RWPE2 (cell line): ENCODE measurements at regions not wholly inside any gene's neighbourhood (a gene's known extent, or its start where the extent isn't known, plus 50 kb on each side); places are given as distances from the start of the nearest gene placed in this dataset.

Source experiments
- ATAC-seq: fragments of 200-7000 bp; cut with Tn5 transposase; 3 replicates; pipeline ENCODE4 v1.9.1; 2021; ENCODE audit warnings: low read depth
- DNase-seq: peaks from one replicate; pipeline ENCODE4 v3.0.0-alpha.2; 2020; ENCODE audit warnings: low spot score
- H3K27ac ChIP-seq: fragments of 450-650 bp; 2 replicates; pipeline ENCODE4 v1.5.1; 2017; ENCODE audit warnings: mild to moderate bottlenecking; ENCODE audit not compliant: poor library complexity, severe bottlenecking
- H3K27me3 ChIP-seq: fragments of 250-450 bp; sonication (Bioruptor Pico); 2 replicates; pipeline ENCODE4 v1.5.1; 2021; ENCODE audit warnings: mild to moderate bottlenecking, moderate library complexity; ENCODE audit not compliant: insufficient read depth, poor library complexity, severe bottlenecking
- H3K36me3 ChIP-seq: fragments of 250-450 bp; sonication (Bioruptor Pico); 2 replicates; pipeline ENCODE4 v1.5.1; 2020; ENCODE audit warnings: low read depth, mild to moderate bottlenecking, moderate library complexity
- H3K4me1 ChIP-seq: fragments of 250-450 bp; sonication (Bioruptor Pico); 2 replicates; pipeline ENCODE4 v1.5.1; 2021; ENCODE audit warnings: mild to moderate bottlenecking, moderate library complexity; ENCODE audit not compliant: insufficient read depth, poor library complexity, severe bottlenecking
- H3K4me3 ChIP-seq: fragments of 250-450 bp; sonication (Bioruptor Pico); 2 replicates; pipeline ENCODE4 v1.5.1; 2021; ENCODE audit warnings: mild to moderate bottlenecking, moderate library complexity; ENCODE audit not compliant: severe bottlenecking
- H3K9me3 ChIP-seq: fragments of 250-450 bp; sonication (Bioruptor Pico); 2 replicates; pipeline ENCODE4 v1.5.1; 2021; ENCODE audit warnings: mild to moderate bottlenecking, moderate library complexity; ENCODE audit not compliant: severe bottlenecking
- CTCF ChIP-seq: fragments of 450-650 bp; IDR thresholded peaks from one replicate; pipeline ENCODE4 v1.5.1; 2017; ENCODE audit warnings: mild to moderate bottlenecking, moderate library complexity; ENCODE audit not compliant: poor library complexity, severe bottlenecking

- Histone ChIP-seq H3K4me3 (no peak overlapping the region), H3K27ac (no peak overlapping the region), H3K9me3 (no peaks in the 10 kb centered on the region), H3K27me3 (no peaks in the 10 kb centered on the region), H3K4me1 (no peaks in the 10 kb centered on the region), H3K36me3 (no peaks in the 10 kb centered on the region)
- DNase-seq (no peak), ATAC-seq (no peak)
- TF ChIP-seq CTCF: no peak
Measured at GRCh38 chr15:79381593-79381992, 50.5 kb upstream of the MINAR1 start.
